ENCODE measurements at regions not wholly inside any gene's neighbourhood (a gene's known extent, or its start where the extent isn't known, plus 50 kb on each side); places are given as distances from the start of the nearest gene placed in this dataset.
"Not testable (repeated sequence)": the region's sequence is repeated elsewhere in the genome, so short reads cannot be mapped to it uniquely, and the experiment has no call there.

DNA sequence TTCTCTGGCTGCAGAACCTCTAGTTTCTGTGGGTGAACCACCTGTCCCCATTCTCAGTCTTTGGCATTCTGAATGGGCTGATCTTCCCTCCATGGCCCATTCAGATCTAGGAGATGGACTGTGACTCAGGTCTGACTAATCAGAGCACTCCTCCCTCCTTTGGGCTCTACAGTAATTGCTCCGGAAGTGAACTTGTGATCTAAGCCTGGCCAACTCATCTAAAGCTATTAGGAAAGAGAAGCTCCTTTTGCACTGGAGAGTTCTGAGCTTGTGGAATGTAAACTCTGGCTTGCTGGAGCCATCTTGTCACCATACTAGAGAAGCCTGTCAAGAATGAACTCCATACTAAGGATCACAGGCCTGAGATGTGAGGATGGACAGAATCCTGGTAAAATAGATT lies 168.2 kb downstream of the SUDS3 start:
- no peak overlapping the region for H3K4me3 ChIP-seq (ENCODE audit: low read depth, low read length)
- DNase-seq (ENCODE audit: low read depth) = peak; percentile 40
- TF ChIP-seq, protein P1, sequence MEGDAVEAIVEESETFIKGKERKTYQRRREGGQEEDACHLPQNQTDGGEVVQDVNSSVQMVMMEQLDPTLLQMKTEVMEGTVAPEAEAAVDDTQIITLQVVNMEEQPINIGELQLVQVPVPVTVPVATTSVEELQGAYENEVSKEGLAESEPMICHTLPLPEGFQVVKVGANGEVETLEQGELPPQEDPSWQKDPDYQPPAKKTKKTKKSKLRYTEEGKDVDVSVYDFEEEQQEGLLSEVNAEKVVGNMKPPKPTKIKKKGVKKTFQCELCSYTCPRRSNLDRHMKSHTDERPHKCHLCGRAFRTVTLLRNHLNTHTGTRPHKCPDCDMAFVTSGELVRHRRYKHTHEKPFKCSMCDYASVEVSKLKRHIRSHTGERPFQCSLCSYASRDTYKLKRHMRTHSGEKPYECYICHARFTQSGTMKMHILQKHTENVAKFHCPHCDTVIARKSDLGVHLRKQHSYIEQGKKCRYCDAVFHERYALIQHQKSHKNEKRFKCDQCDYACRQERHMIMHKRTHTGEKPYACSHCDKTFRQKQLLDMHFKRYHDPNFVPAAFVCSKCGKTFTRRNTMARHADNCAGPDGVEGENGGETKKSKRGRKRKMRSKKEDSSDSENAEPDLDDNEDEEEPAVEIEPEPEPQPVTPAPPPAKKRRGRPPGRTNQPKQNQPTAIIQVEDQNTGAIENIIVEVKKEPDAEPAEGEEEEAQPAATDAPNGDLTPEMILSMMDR (IDR thresholded peaks at IDR 0.05; ENCODE audit: insufficient read depth, low read depth, low read length) = no peak

DNA sequence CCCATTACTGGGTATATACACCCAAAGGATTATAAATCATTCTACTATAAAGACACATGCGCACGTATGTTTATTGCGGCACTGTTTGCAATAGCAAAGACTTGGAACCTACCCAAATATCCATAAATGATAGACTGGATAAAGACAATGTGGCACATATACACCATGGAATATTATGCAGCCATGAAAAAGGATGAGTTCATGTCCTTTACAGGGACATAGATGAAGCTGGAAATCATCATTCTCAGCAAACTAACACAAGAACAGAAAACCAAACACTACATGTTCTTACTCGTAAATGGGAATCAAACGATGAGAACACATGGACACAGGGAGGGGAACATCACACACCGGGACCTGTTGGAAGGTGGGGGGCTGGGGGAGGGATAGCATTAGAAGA lies 171.3 kb downstream of the SUDS3 start:
- H3K4me3 ChIP-seq (ENCODE audit: low read depth, low read length) = not testable (repeated sequence)

DNA sequence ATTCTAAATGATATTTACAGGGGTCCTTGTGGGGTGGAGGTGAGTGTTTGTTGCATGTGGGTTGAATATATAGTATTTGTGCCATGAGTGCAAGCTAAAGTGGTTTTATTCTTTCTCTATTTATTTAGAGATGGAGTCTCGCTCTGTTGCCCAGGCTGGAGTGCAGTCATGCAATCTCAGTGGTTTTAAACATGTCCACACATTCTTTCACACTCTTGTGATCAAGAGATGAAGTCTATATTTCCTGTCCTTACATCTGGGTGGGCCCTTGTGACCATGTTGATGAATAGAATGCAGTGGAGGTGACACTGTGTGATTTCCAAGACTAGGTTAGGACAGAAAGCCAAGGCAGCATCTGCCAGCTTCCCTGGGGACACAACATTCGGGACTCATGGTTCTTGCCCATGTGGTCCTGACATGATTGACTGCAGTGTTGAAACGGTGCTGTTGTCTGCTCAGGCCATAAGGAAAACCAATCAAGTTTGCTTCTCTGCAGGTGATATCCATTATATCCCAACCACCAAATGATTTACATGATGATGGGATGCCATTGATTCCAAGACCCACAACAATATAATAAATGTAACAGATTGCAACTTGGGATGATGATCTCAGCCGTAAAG lies 172.6 kb downstream of the SUDS3 start:
- DNase-seq (ENCODE audit: low read depth) = no peak
- H3K4me3 ChIP-seq (ENCODE audit: low read depth, low read length) = no peak overlapping the region
- TF ChIP-seq, protein P1 (IDR thresholded peaks at IDR 0.05; ENCODE audit: insufficient read depth, low read depth, low read length) = no peak

More for the DNA sequence above, 171.3 kb downstream of the SUDS3 start:
- not testable (repeated sequence) for DNase-seq (ENCODE audit: low read depth)

DNA sequence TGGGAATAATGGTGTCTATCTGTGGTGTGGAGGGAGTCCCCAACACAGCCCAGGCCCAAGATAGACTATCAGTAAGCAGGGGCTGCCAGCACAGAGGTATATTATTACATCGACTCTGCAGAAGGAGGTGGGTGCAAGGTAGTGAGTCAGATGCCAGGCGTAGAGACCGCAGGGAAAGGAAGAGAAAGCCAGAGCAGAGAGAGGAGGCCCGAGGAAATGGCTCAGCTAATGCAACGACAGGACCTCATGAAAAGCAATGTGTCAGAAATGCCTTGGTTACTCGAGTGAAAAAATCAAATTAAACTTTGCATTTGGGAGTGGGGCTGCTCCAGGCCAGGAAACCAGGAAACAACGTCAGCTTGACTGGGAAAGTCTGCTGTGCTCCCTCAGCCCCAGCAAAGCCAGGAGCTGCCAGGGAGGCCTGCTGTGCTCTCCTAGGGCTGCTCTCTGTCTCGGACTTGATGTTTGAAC lies 173.2 kb downstream of the SUDS3 start:
- TF ChIP-seq, protein P1 (IDR thresholded peaks at IDR 0.05; ENCODE audit: insufficient read depth, low read depth, low read length) = no peak
- DNase-seq (ENCODE audit: low read depth) = no peak
- H3K4me3 ChIP-seq (ENCODE audit: low read depth, low read length) = no peak overlapping the region

DNA sequence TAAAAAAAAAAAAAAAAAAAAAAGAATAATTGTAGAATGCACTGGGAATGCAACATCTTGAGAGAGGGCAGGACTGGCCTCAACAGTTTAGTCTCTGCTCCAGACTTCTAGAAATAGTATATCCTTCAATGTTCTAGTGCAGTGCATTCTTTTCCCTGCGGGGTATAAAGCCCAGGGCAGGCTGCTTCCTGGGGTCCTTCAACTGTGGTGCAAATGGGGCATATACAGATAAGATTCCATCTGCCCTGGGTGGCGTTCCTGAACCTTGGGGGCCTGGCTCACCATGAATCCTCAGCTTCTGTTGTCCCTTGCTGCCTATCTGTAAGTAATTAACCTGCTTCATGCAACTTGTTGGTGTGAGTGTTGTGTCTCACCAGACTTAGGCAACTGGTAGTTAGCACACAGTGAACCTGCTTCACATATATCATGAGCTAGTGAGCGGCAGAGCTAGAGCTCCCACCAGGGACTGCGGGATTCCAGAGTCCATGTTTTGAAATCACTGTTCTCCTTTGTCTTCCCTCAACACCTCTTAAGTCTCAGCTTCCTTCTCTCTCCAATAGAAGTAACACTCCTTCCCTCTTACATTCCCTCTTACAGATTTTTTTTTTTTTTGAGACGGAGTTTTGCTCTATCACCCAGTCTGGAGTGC lies 177.6 kb downstream of the SUDS3 start:
- no peak for DNase-seq (ENCODE audit: low read depth)
- no peak overlapping the region for H3K4me3 ChIP-seq (ENCODE audit: low read depth, low read length)
- TF ChIP-seq, protein P1 (IDR thresholded peaks at IDR 0.05; ENCODE audit: insufficient read depth, low read depth, low read length) = no peak

DNA sequence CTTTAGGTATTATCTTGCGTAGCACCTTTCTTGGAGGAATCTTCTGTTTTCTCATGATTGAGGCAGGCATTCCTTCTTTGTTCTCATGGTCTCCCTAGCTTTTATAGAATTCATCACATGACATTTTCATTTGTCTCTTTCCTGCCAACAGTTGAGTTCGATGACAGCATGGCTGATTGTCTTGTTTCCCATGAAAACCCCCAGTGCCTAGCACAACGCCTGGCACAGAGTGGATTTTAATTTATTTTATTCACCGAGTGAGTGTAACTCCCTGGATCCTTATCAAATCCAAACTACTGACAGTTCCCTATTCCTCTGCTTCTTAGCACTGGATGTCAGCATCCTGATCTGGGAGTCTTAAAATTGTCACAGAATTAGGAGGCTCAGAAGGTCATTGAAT lies 182.6 kb downstream of the SUDS3 start:
- H3K4me3 ChIP-seq (ENCODE audit: low read depth, low read length) = no peak overlapping the region
- DNase-seq (ENCODE audit: low read depth) = no peak
- TF ChIP-seq, protein P1 (IDR thresholded peaks at IDR 0.05; ENCODE audit: insufficient read depth, low read depth, low read length) = no peak

DNA sequence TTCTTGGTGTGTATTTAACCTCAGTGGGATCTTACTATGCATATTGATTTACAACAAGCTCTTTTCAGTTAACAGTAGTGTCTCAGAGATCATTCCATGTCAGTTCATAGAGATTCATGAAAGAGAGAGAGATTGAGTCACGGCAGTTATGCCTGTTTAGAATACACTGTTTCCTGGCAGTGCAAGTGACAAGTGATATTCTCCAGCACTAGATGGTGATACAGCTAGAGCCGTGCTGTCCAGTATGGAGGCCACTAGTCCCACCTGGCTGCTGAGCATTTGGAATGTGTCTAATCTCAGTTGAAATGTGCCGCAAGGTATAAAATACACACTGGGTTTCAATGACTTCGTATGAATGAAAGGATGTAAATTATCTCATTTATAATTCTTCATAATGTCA lies 184.4 kb downstream of the SUDS3 start:
- TF ChIP-seq, protein P1 (IDR thresholded peaks at IDR 0.05; ENCODE audit: insufficient read depth, low read depth, low read length) = no peak
- no peak for DNase-seq (ENCODE audit: low read depth)
- H3K4me3 ChIP-seq (ENCODE audit: low read depth, low read length) = no peak overlapping the region

Measured in fibroblast of villous mesenchyme (primary cell).